HCT116 (cell line): ENCODE measurements at regions not wholly inside any gene's neighbourhood (a gene's known extent, or its start where the extent isn't known, plus 50 kb on each side); places are given as distances from the start of the nearest gene placed in this dataset.

ENCODE experiments used
- ATAC-seq: fragments of 200-7000 bp; cut with Tn5 transposase; 2 replicates; pipeline ENCODE4 v1.9.1; 2020; ENCODE audit warnings: mild to moderate bottlenecking, moderate library complexity
- BruUV-seq: library from RNA; stranded (reverse); fragments of 400-500 nt; replicated peaks from 2 replicates; lab custom pipeline; 2021; lab: Mats Ljungman, UMichigan
- CTCF ChIA-PET: fragments of 300-600 bp; sonication (Branson Sonifier 250); formaldehyde crosslinking; loops from one replicate; lab custom pipeline; 2021; ENCODE audit warnings: antibody characterized with exemption; lab: Charles Lee
- POLR2A ChIA-PET: fragments of 300-600, 350-600 bp; sonication (Branson Sonifier 250); formaldehyde crosslinking; loops from one replicate; lab custom pipeline; 2021; ENCODE audit warnings: antibody characterized with exemption; lab: Charles Lee
- RAD21 ChIA-PET, 2 experiments: fragments of 300-600 bp; sonication (Branson Sonifier 250); formaldehyde crosslinking; loops; one replicate each; lab custom pipeline; 2023; ENCODE audit warnings: low total read pairs in 2 of 2; ENCODE audit not compliant: uncharacterized antibody in 2 of 2, unreplicated experiment in 2 of 2, low non-redundant PET in 1 of 2; lab: Charles Lee
- DNase-seq: peaks from one replicate; pipeline ENCODE4 v3.0.0-alpha.2; 2010; ENCODE audit warnings: low read depth, low spot score
- H2AFZ ChIP-seq: fragments of 200-600 bp; shearing (Covaris generic), sonication (generic); 2 replicates; pipeline ENCODE4 v1.6.1; 2017; ENCODE audit warnings: low read depth, mixed run types, mixed read lengths, antibody characterized with exemption, low read length; ENCODE audit not compliant: poor library complexity, severe bottlenecking
- H3K27ac ChIP-seq: 2 replicates; pipeline ENCODE4 v1.5.1; 2012; ENCODE audit warnings: low read depth, low read length
- H3K27me3 ChIP-seq: fragments of 200-600 bp; sonication (generic); 2 replicates; pipeline ENCODE4 v1.6.1; 2016; ENCODE audit warnings: mixed run types, low read length, mixed read lengths; ENCODE audit not compliant: insufficient read depth
- H3K36me3 ChIP-seq, 2 experiments: fragments of 200-500 bp in 1 of 2; fragments of 200-600 bp in 1 of 2; sonication (Bioruptor generic) in 1 of 2; sonication (generic) in 1 of 2; 2 replicates each; pipeline versions ENCODE4 v1.5.1 to v1.6.1; 2014 to 2016; ENCODE audit warnings: low read length in 2 of 2, inconsistent platforms in 1 of 2, mixed read lengths in 1 of 2, mixed run types in 1 of 2; ENCODE audit not compliant: insufficient read depth in 2 of 2, control insufficient read depth in 1 of 2
- H3K4me1 ChIP-seq, 2 experiments: fragments of 200-600 bp in 1 of 2; sonication (generic) in 1 of 2; 2 replicates each; pipeline versions ENCODE4 v1.5.1 to v1.6.1; 2012 to 2017; ENCODE audit warnings: low read length in 2 of 2, inconsistent platforms in 1 of 2, mild to moderate bottlenecking in 1 of 2, mixed read lengths in 1 of 2, mixed run types in 1 of 2, moderate library complexity in 1 of 2; ENCODE audit not compliant: insufficient read depth in 2 of 2, control insufficient read depth in 1 of 2
- H3K4me2 ChIP-seq: fragments of 200-600 bp; sonication (generic); 2 replicates; pipeline ENCODE4 v1.6.1; 2017; ENCODE audit warnings: mixed run types, low read length, mixed read lengths
- H3K4me3 ChIP-seq, 2 experiments: fragments of 200-600 bp in 1 of 2; sonication (generic) in 1 of 2; replicated peaks in 1 of 2; 2 replicates each; pipeline ENCODE4 v1.5.1; 2011 to 2016; ENCODE audit warnings: low read length in 2 of 2, control low read depth in 1 of 2, low read depth in 1 of 2, mild to moderate bottlenecking in 1 of 2, mixed read lengths in 1 of 2, mixed run types in 1 of 2
- H3K79me2 ChIP-seq: fragments of 200-600 bp; sonication (generic); 2 replicates; pipeline ENCODE4 v1.6.1; 2017; ENCODE audit warnings: mild to moderate bottlenecking, mixed run types, low read length, moderate library complexity, mixed read lengths; ENCODE audit not compliant: insufficient read depth
- H3K9ac ChIP-seq: fragments of 200-600 bp; sonication (generic); 2 replicates; pipeline ENCODE4 v1.6.1; 2016; ENCODE audit warnings: low read length, mixed read lengths
- H3K9me2 ChIP-seq: fragments of 200-600 bp; sonication (generic), shearing (Covaris generic); 2 replicates; pipeline ENCODE4 v1.6.1; 2017; ENCODE audit warnings: mixed run types, mild to moderate bottlenecking, moderate library complexity; ENCODE audit not compliant: insufficient read depth
- H3K9me3 ChIP-seq, 2 experiments: fragments of 200-500 bp in 1 of 2; fragments of 200-600 bp in 1 of 2; sonication (Bioruptor generic) in 1 of 2; sonication (generic) in 1 of 2; 2 replicates each; pipeline ENCODE4 v1.6.1; 2014 to 2017; ENCODE audit warnings: low read length in 2 of 2, mixed read lengths in 2 of 2, inconsistent platforms in 1 of 2, low read depth in 1 of 2, mild to moderate bottlenecking in 1 of 2, mixed run types in 1 of 2, moderate library complexity in 1 of 2; ENCODE audit not compliant: control insufficient read depth in 1 of 2, insufficient read depth in 1 of 2
- H4K20me1 ChIP-seq: fragments of 200-600 bp; sonication (generic), shearing (Covaris generic); 2 replicates; pipeline ENCODE4 v1.6.1; 2017; ENCODE audit warnings: mixed run types, mild to moderate bottlenecking, moderate library complexity; ENCODE audit not compliant: insufficient read depth
- CEBPB ChIP-seq: IDR thresholded peaks from 2 replicates; pipeline ENCODE4 v1.6.1; 2012; ENCODE audit warnings: low read depth
- CTCF ChIP-seq, 3 experiments: fragments of 200-600 bp in 1 of 3; sonication (generic) in 1 of 3; IDR thresholded peaks in 2 of 3; conservative IDR thresholded peaks in 1 of 3; 2 replicates each; pipeline ENCODE4 v1.5.1; 2012 to 2017; ENCODE audit warnings: low read depth in 2 of 3, low read length in 2 of 3, antibody characterized with exemption in 1 of 3, borderline replicate concordance in 1 of 3, control low read depth in 1 of 3, mild to moderate bottlenecking in 1 of 3, mixed read lengths in 1 of 3, mixed run types in 1 of 3, moderate library complexity in 1 of 3; ENCODE audit not compliant: insufficient read depth in 1 of 3
- EZH2phosphoT487 ChIP-seq: fragments of 200-600 bp; IDR thresholded peaks from 2 replicates; pipeline ENCODE4 v1.6.1; 2018; ENCODE audit warnings: antibody characterized with exemption, borderline replicate concordance
- JUND ChIP-seq: IDR thresholded peaks from 2 replicates; pipeline ENCODE4 v1.6.1; 2012
- POLR2A ChIP-seq: IDR thresholded peaks from 2 replicates; pipeline ENCODE4 v1.7.0; 2011; ENCODE audit warnings: borderline replicate concordance; ENCODE audit not compliant: insufficient read depth, insufficient read length; ENCODE audit errors: extremely low read depth
- POLR2AphosphoS5 ChIP-seq: IDR thresholded peaks from 2 replicates; pipeline ENCODE4 v1.6.1; 2011; ENCODE audit warnings: mild to moderate bottlenecking, low read depth, low read length, moderate library complexity
- SIN3A ChIP-seq: IDR thresholded peaks from 2 replicates; pipeline ENCODE4 v1.6.1; 2012; ENCODE audit warnings: low read depth
- SP1 ChIP-seq: IDR thresholded peaks from 2 replicates; pipeline ENCODE4 v1.6.1; 2012; ENCODE audit warnings: low read depth
- SRF ChIP-seq: IDR thresholded peaks from 2 replicates; pipeline ENCODE4 v1.6.1; 2012; ENCODE audit warnings: low read depth
- TCF7L2 ChIP-seq: IDR thresholded peaks from 2 replicates; pipeline ENCODE4 v1.7.0; 2011; ENCODE audit warnings: borderline replicate concordance, inconsistent platforms; ENCODE audit not compliant: insufficient read depth, insufficient read length; ENCODE audit errors: extremely low read depth
- intact Hi-C: fragments of 100-400 bp; cut with micrococcal nuclease; formaldehyde crosslinking; loops from 2 replicates; pipeline ENCODE4 v1.10.0; 2022

GRCh38 chr15:88707771-88708654, 69.2 kb downstream of the ISG20 start:
- no peak overlapping the region for H3K4me2 ChIP-seq
- TF ChIP-seq POLR2A (no peak), TCF7L2 (no peak), CTCF (IDR thresholded peaks at IDR 0.05 in 2 of 3, conservative IDR thresholded peaks at IDR 0.05 in 1 of 3; ENCODE audit: borderline replicate concordance in 1 of 3, insufficient read depth in 1 of 3, low read depth in 2 of 3, low read length in 2 of 3) (no peak), SIN3A (no peak), CEBPB (no peak), JUND (no peak), POLR2AphosphoS5 (no peak), EZH2phosphoT487 (no peak), SRF (no peak), SP1 (no peak)
- H3K79me2 ChIP-seq, result no peaks in the 10 kb centered on the region
- no peak for DNase-seq
- no peak overlapping the region for H2AFZ ChIP-seq
- H3K9me3 ChIP-seq, result no peaks in the 10 kb centered on the region
- no peaks in the 10 kb centered on the region for H3K4me1 ChIP-seq
- ChIA-PET RAD21 (no interaction called here), CTCF (interaction anchor here (1.3 kb wide), 1 partner anchor 9 kb away, joined by 4 read pairs; no protein-coding TSS in a partner anchor), POLR2A (no interaction called here)
- no peak for ATAC-seq
- no peaks in the 10 kb centered on the region for H4K20me1 ChIP-seq
- no peaks in the 10 kb centered on the region for H3K36me3 ChIP-seq
- H3K4me3 ChIP-seq, result no peak overlapping the region
- peaks cover 51% of the 10 kb centered on the region for H3K27me3 ChIP-seq
- no TSS peak for BruUV-seq
- intact Hi-C loops, result no loop called here
- H3K9me2 ChIP-seq, result no peaks in the 10 kb centered on the region
- no peak overlapping the region for H3K27ac ChIP-seq
- H3K9ac ChIP-seq, result no peak overlapping the region
